ENCODE measurements at regions not wholly inside any gene's neighbourhood (a gene's known extent, or its start where the extent isn't known, plus 50 kb on each side); places are given as distances from the start of the nearest gene placed in this dataset.

GRCh38 chr18:45441110-45441847, 174.0 kb upstream of the SLC14A2 start:
- Histone ChIP-seq H3K4me3 (replicated peaks in 1 of 2; ENCODE audit: low read depth in 1 of 2, low read length in 2 of 2) (no peak overlapping the region), H3K27ac (ENCODE audit: low read depth, low read length) (no peak overlapping the region), H3K4me1 (ENCODE audit: control insufficient read depth in 1 of 2, insufficient read depth in 2 of 2, low read length in 2 of 2) (no peaks in the 10 kb centered on the region), H4K20me1 (ENCODE audit: insufficient read depth) (no peaks in the 10 kb centered on the region), H3K36me3 (ENCODE audit: control insufficient read depth in 1 of 2, insufficient read depth in 2 of 2, low read length in 2 of 2) (no peaks in the 10 kb centered on the region), H3K9ac (ENCODE audit: low read length) (no peak overlapping the region), H2AFZ (ENCODE audit: low read depth, low read length, poor library complexity, severe bottlenecking) (no peak overlapping the region), H3K9me2 (ENCODE audit: insufficient read depth) (no peaks in the 10 kb centered on the region), H3K4me2 (ENCODE audit: low read length) (no peak overlapping the region), H3K27me3 (ENCODE audit: insufficient read depth, low read length) (no peaks in the 10 kb centered on the region), H3K9me3 (ENCODE audit: control insufficient read depth in 1 of 2, insufficient read depth in 1 of 2, low read depth in 1 of 2, low read length in 2 of 2) (no peaks in the 10 kb centered on the region), H3K79me2 (ENCODE audit: insufficient read depth, low read length) (no peaks in the 10 kb centered on the region)
- POLR2A ChIA-PET, result no interaction called here
- CTCF ChIA-PET, result no interaction called here
- ATAC-seq, result no peak
- DNase-seq (ENCODE audit: low read depth, low spot score), result no peak
- no peak for TF ChIP-seq ELF1 (IDR thresholded peaks at IDR 0.05; ENCODE audit: borderline replicate concordance, low read depth)
- no peak for TF ChIP-seq EZH2phosphoT487 (IDR thresholded peaks at IDR 0.05; ENCODE audit: borderline replicate concordance)
- no peak for TF ChIP-seq EZH2 (IDR thresholded peaks at IDR 0.05)
- no peak for TF ChIP-seq YY1 (IDR thresholded peaks at IDR 0.05; ENCODE audit: extremely low read depth, insufficient replicate concordance, low read depth, low read length)
- no peak for TF ChIP-seq POLR2AphosphoS5 (IDR thresholded peaks at IDR 0.05; ENCODE audit: low read depth, low read length)
- TF ChIP-seq CEBPB (IDR thresholded peaks at IDR 0.05; ENCODE audit: low read depth), result no peak
- 0 out of 2 replicates have a peak, but pooled peaks have one; percentile 21 for TF ChIP-seq RAD21 (IDR thresholded peaks at IDR 0.05; ENCODE audit: low read depth)
- peak in 2 of 3 experiments; percentile 5 to 30; a peak in 2 of 6 replicates for TF ChIP-seq CTCF (IDR thresholded peaks at IDR 0.05 in 2 of 3, conservative IDR thresholded peaks at IDR 0.05 in 1 of 3; ENCODE audit: borderline replicate concordance in 1 of 3, insufficient read depth in 1 of 3, low read depth in 2 of 3, low read length in 2 of 3)
- TF ChIP-seq EGR1 (IDR thresholded peaks at IDR 0.05; ENCODE audit: low read depth), result no peak
- TF ChIP-seq FOSL1 (IDR thresholded peaks at IDR 0.05; ENCODE audit: low read depth), result no peak
- no peak for TF ChIP-seq ZFX (IDR thresholded peaks at IDR 0.05)
- TF ChIP-seq ATF3 (IDR thresholded peaks at IDR 0.05), result no peak
- no peak for TF ChIP-seq MAX (IDR thresholded peaks at IDR 0.05)
- TF ChIP-seq ZBTB33 (IDR thresholded peaks at IDR 0.05; ENCODE audit: extremely low read depth, insufficient replicate concordance, low read length), result no peak
- no peak for TF ChIP-seq SRF (IDR thresholded peaks at IDR 0.05; ENCODE audit: low read depth)
- RAD21 ChIA-PET (ENCODE audit: low non-redundant PET in 1 of 2, low total read pairs in 2 of 2, uncharacterized antibody in 2 of 2, unreplicated experiment in 2 of 2), result no interaction called here
- no TSS peak for BruUV-seq (replicated peaks)
- intact Hi-C loops (cut with micrococcal nuclease), result no loop called here
